ENCODE measurements at regions not wholly inside any gene's neighbourhood (a gene's known extent, or its start where the extent isn't known, plus 50 kb on each side); places are given as distances from the start of the nearest gene placed in this dataset.

GRCh38 chr2:204199357-204199756 lies 262.8 kb downstream of the ICOS start:
- Histone ChIP-seq H4K20me1 (ENCODE audit: control insufficient read depth, extremely low read depth, insufficient read depth, low read length) (no peaks in the 10 kb centered on the region), H3K4me2 (ENCODE audit: extremely low read depth, insufficient read depth, low read length) (no peak overlapping the region), H3K9me3 (ENCODE audit: control insufficient read depth, insufficient read depth, low read depth, low read length) (no peaks in the 10 kb centered on the region), H3K4me3 (replicated peaks in 1 of 4; ENCODE audit: control extremely low read depth in 1 of 4, insufficient read depth in 1 of 4, low read depth in 3 of 4, low read length in 4 of 4) (no peak overlapping the region), H3K27ac (ENCODE audit: insufficient read depth, low read length) (no peak overlapping the region), H3K4me1 (ENCODE audit: control insufficient read depth, extremely low read depth, insufficient read depth, low read length) (no peaks in the 10 kb centered on the region), H3K36me3 (ENCODE audit: control insufficient read depth, insufficient read depth, low read length) (no peaks in the 10 kb centered on the region), H3K27me3 (ENCODE audit: control insufficient read depth, insufficient read depth, low read length) (no peaks in the 10 kb centered on the region), H3K79me2 (ENCODE audit: control insufficient read depth, insufficient read depth, low read length) (no peaks in the 10 kb centered on the region), H3K9ac (ENCODE audit: insufficient read depth, low read length) (no peak overlapping the region), H2AFZ (ENCODE audit: low read length) (no peak overlapping the region)
- TF ChIP-seq EZH2 (IDR thresholded peaks at IDR 0.05; ENCODE audit: low read length, missing control alignments) = no peak
- TF ChIP-seq CTCF (conservative IDR thresholded peaks at IDR 0.05 in 1 of 2, IDR thresholded peaks at IDR 0.05 in 1 of 2; ENCODE audit: low read depth in 1 of 2, low read length in 2 of 2) = no peak
- DNase-seq (ENCODE audit: low read depth in 2 of 2) = no peak

GRCh38 chr2:204201507-204201906 lies 264.9 kb downstream of the ICOS start:
- Histone ChIP-seq H4K20me1 (ENCODE audit: control insufficient read depth, extremely low read depth, insufficient read depth, low read length) (no peaks in the 10 kb centered on the region), H3K27ac (ENCODE audit: insufficient read depth, low read length) (no peak overlapping the region), H3K9ac (ENCODE audit: insufficient read depth, low read length) (no peak overlapping the region), H3K4me3 (replicated peaks in 1 of 4; ENCODE audit: control extremely low read depth in 1 of 4, insufficient read depth in 1 of 4, low read depth in 3 of 4, low read length in 4 of 4) (no peak overlapping the region), H2AFZ (ENCODE audit: low read length) (no peak overlapping the region), H3K4me1 (ENCODE audit: control insufficient read depth, extremely low read depth, insufficient read depth, low read length) (no peaks in the 10 kb centered on the region), H3K4me2 (ENCODE audit: extremely low read depth, insufficient read depth, low read length) (no peak overlapping the region), H3K36me3 (ENCODE audit: control insufficient read depth, insufficient read depth, low read length) (no peaks in the 10 kb centered on the region), H3K27me3 (ENCODE audit: control insufficient read depth, insufficient read depth, low read length) (no peaks in the 10 kb centered on the region), H3K9me3 (ENCODE audit: control insufficient read depth, insufficient read depth, low read depth, low read length) (no peaks in the 10 kb centered on the region), H3K79me2 (ENCODE audit: control insufficient read depth, insufficient read depth, low read length) (no peaks in the 10 kb centered on the region)
- no peak for DNase-seq (ENCODE audit: low read depth in 2 of 2)
- TF ChIP-seq EZH2 (IDR thresholded peaks at IDR 0.05; ENCODE audit: low read length, missing control alignments) (no peak), CTCF (conservative IDR thresholded peaks at IDR 0.05 in 1 of 2, IDR thresholded peaks at IDR 0.05 in 1 of 2; ENCODE audit: low read depth in 1 of 2, low read length in 2 of 2) (no peak)

GRCh38 chr2:204202253-204202652 lies 265.7 kb downstream of the ICOS start:
- Histone ChIP-seq H4K20me1 (ENCODE audit: control insufficient read depth, extremely low read depth, insufficient read depth, low read length) (no peaks in the 10 kb centered on the region), H3K4me2 (ENCODE audit: extremely low read depth, insufficient read depth, low read length) (no peak overlapping the region), H3K9ac (ENCODE audit: insufficient read depth, low read length) (no peak overlapping the region), H3K4me3 (replicated peaks in 1 of 4; ENCODE audit: control extremely low read depth in 1 of 4, insufficient read depth in 1 of 4, low read depth in 3 of 4, low read length in 4 of 4) (no peak overlapping the region), H2AFZ (ENCODE audit: low read length) (no peak overlapping the region), H3K79me2 (ENCODE audit: control insufficient read depth, insufficient read depth, low read length) (no peaks in the 10 kb centered on the region), H3K4me1 (ENCODE audit: control insufficient read depth, extremely low read depth, insufficient read depth, low read length) (no peaks in the 10 kb centered on the region), H3K27ac (ENCODE audit: insufficient read depth, low read length) (no peak overlapping the region), H3K36me3 (ENCODE audit: control insufficient read depth, insufficient read depth, low read length) (no peaks in the 10 kb centered on the region), H3K9me3 (ENCODE audit: control insufficient read depth, insufficient read depth, low read depth, low read length) (no peaks in the 10 kb centered on the region), H3K27me3 (ENCODE audit: control insufficient read depth, insufficient read depth, low read length) (no peaks in the 10 kb centered on the region)
- no peak for DNase-seq (ENCODE audit: low read depth in 2 of 2)
- no peak for TF ChIP-seq CTCF (conservative IDR thresholded peaks at IDR 0.05 in 1 of 2, IDR thresholded peaks at IDR 0.05 in 1 of 2; ENCODE audit: low read depth in 1 of 2, low read length in 2 of 2)
- no peak for TF ChIP-seq EZH2 (IDR thresholded peaks at IDR 0.05; ENCODE audit: low read length, missing control alignments)
